ENCODE measurements at regions not wholly inside any gene's neighbourhood (a gene's known extent, or its start where the extent isn't known, plus 50 kb on each side); places are given as distances from the start of the nearest gene placed in this dataset.
"Not testable (repeated sequence)": the region's sequence is repeated elsewhere in the genome, so short reads cannot be mapped to it uniquely, and the experiment has no call there.

DNA sequence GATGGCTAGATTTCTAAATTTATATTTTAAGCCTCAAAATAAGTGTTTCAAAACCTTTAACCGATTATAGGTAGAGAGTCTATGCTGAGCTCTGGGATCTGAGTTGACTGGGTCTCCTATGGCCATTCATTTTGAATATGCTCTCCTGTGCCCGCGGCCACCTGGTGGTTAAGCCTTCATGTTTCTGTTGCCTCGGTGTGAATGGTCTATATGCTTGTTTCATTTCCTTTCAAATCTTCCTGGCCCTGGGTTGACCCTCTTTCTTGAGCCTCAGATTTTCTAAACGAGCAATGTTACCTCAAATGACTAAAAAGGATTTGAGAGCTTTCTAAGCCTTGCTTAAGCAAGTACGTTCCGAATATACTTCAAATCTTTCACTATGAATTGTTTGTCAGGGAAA is 789.4 kb upstream of the KIRREL3 start:
- H3K9me3 ChIP-seq (replicated peaks; ENCODE audit: control insufficient read depth, insufficient read depth, low read length) = no peaks in the 10 kb centered on the region
- H3K4me3 ChIP-seq = no peak overlapping the region
- H3K36me3 ChIP-seq (ENCODE audit: control insufficient read depth in 2 of 2, insufficient read depth in 2 of 2, low read length in 1 of 2) = no peaks in the 10 kb centered on the region
- intact Hi-C loops (cut with micrococcal nuclease; ENCODE audit: unreplicated experiment) = no loop called here
- no peak overlapping the region for H3K9ac ChIP-seq (ENCODE audit: control insufficient read depth, insufficient read depth, low read length)
- FAIRE-seq = no peak
- no peaks in the 10 kb centered on the region for H3K27me3 ChIP-seq (replicated peaks in 1 of 2; ENCODE audit: control insufficient read depth in 2 of 2, insufficient read depth in 2 of 2, low read length in 1 of 2)
- BruUV-seq (replicated peaks) = no TSS peak
- no peak overlapping the region for H2AFZ ChIP-seq (ENCODE audit: control insufficient read depth, low read depth, low read length)
- ChIA-PET SMC1A (ENCODE audit: uncharacterized antibody, unreplicated experiment) (interaction anchor here (0.7 kb wide), 1 partner anchor 25 kb away, joined by 3 read pairs; no protein-coding TSS in a partner anchor), RAD21 (ENCODE audit: unreplicated experiment) (no interaction called here), POLR2A (no interaction called here), CTCF (interaction anchor here (0.8 kb wide), 2 partner anchors 60 to 203 kb away, joined by 3 read pairs; no protein-coding TSS in a partner anchor)
- no peaks in the 10 kb centered on the region for H4K20me1 ChIP-seq (ENCODE audit: control insufficient read depth, insufficient read depth)
- H3K27ac ChIP-seq (ENCODE audit: control insufficient read depth, insufficient read depth) = no peak overlapping the region
- in situ Hi-C loops (cut with MboI) = no loop called here
- 40% methylated on average over 7 of the region's 7 CpGs for WGBS (ENCODE audit: insufficient coverage, insufficient replicate concordance, low lambda C conversion rate, missing lambda C conversion rate)
- H3K4me2 ChIP-seq (ENCODE audit: control insufficient read depth, insufficient read depth) = no peak overlapping the region
- no peaks in the 10 kb centered on the region for H3K4me1 ChIP-seq (ENCODE audit: control insufficient read depth, insufficient read depth, low read length)
- peak; percentile 68 for ATAC-seq
- TF ChIP-seq ZNF207 (IDR thresholded peaks at IDR 0.05; ENCODE audit: borderline replicate concordance) (no peak), EGR1 (IDR thresholded peaks at IDR 0.05; ENCODE audit: borderline replicate concordance in 1 of 2, low read depth in 2 of 2, low read length in 2 of 2) (no peak)
- TF ChIP-seq, protein P1, sequence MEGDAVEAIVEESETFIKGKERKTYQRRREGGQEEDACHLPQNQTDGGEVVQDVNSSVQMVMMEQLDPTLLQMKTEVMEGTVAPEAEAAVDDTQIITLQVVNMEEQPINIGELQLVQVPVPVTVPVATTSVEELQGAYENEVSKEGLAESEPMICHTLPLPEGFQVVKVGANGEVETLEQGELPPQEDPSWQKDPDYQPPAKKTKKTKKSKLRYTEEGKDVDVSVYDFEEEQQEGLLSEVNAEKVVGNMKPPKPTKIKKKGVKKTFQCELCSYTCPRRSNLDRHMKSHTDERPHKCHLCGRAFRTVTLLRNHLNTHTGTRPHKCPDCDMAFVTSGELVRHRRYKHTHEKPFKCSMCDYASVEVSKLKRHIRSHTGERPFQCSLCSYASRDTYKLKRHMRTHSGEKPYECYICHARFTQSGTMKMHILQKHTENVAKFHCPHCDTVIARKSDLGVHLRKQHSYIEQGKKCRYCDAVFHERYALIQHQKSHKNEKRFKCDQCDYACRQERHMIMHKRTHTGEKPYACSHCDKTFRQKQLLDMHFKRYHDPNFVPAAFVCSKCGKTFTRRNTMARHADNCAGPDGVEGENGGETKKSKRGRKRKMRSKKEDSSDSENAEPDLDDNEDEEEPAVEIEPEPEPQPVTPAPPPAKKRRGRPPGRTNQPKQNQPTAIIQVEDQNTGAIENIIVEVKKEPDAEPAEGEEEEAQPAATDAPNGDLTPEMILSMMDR (IDR thresholded peaks at IDR 0.05 in 2 of 3, conservative IDR thresholded peaks at IDR 0.05 in 1 of 3; ENCODE audit: control insufficient read depth in 2 of 3, extremely low read depth in 1 of 3, insufficient read depth in 1 of 3, low read depth in 3 of 3, low read length in 3 of 3) = peak in 2 of 3 experiments; percentile 25; a peak in 3 of 6 replicates
- no peak for DNase-seq (ENCODE audit: low read depth, low spot score)
- no peaks in the 10 kb centered on the region for H3K79me2 ChIP-seq (ENCODE audit: control insufficient read depth, insufficient read depth, low read length)

DNA sequence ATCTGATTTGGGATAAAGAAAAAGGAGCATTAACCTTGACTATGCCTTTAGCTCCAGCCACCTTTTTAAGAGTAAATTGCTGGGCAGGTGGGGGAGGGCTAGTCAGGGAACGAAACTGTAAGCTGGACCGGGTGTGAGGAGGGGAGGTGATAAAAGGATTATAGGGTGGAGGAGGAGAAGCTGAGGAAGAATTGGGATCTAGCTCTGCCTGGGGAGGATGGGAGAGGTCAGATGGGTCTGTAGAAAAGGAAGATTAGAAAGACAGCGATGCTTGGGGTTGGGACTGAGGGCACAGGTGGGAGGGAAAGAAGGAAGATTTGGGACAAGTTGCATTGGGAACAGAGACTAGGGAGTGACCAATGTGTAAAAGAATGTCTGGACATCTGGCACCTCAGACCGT is 772.4 kb upstream of the KIRREL3 start:
- H3K79me2 ChIP-seq (ENCODE audit: control insufficient read depth, insufficient read depth, low read length); SMC1A ChIA-PET (ENCODE audit: uncharacterized antibody, unreplicated experiment); H3K4me1 ChIP-seq (ENCODE audit: control insufficient read depth, insufficient read depth, low read length); in situ Hi-C loops (cut with MboI); H3K9ac ChIP-seq (ENCODE audit: control insufficient read depth, insufficient read depth, low read length); BruUV-seq (replicated peaks); DNase-seq (ENCODE audit: low read depth, low spot score); H4K20me1 ChIP-seq (ENCODE audit: control insufficient read depth, insufficient read depth); H3K27me3 ChIP-seq (replicated peaks in 1 of 2; ENCODE audit: control insufficient read depth in 2 of 2, insufficient read depth in 2 of 2, low read length in 1 of 2); intact Hi-C loops (cut with micrococcal nuclease; ENCODE audit: unreplicated experiment); H3K36me3 ChIP-seq (ENCODE audit: control insufficient read depth in 2 of 2, insufficient read depth in 2 of 2, low read length in 1 of 2); H3K9me3 ChIP-seq (replicated peaks; ENCODE audit: control insufficient read depth, insufficient read depth, low read length); POLR2A ChIA-PET; FAIRE-seq; CTCF ChIA-PET; H3K4me3 ChIP-seq; H3K4me2 ChIP-seq (ENCODE audit: control insufficient read depth, insufficient read depth); H2AFZ ChIP-seq (ENCODE audit: control insufficient read depth, low read depth, low read length); H3K27ac ChIP-seq (ENCODE audit: control insufficient read depth, insufficient read depth); RAD21 ChIA-PET (ENCODE audit: unreplicated experiment); ATAC-seq: not testable (repeated sequence)
- 9% methylated on average over 4 of the region's 4 CpGs for WGBS (ENCODE audit: insufficient coverage, insufficient replicate concordance, low lambda C conversion rate, missing lambda C conversion rate)

- intact Hi-C loops (cut with micrococcal nuclease; ENCODE audit: unreplicated experiment); H4K20me1 ChIP-seq (ENCODE audit: control insufficient read depth, insufficient read depth); H3K79me2 ChIP-seq (ENCODE audit: control insufficient read depth, insufficient read depth, low read length); POLR2A ChIA-PET; H3K4me3 ChIP-seq; SMC1A ChIA-PET (ENCODE audit: uncharacterized antibody, unreplicated experiment); H2AFZ ChIP-seq (ENCODE audit: control insufficient read depth, low read depth, low read length); ATAC-seq; FAIRE-seq; H3K9ac ChIP-seq (ENCODE audit: control insufficient read depth, insufficient read depth, low read length); H3K36me3 ChIP-seq (ENCODE audit: control insufficient read depth in 2 of 2, insufficient read depth in 2 of 2, low read length in 1 of 2); H3K9me3 ChIP-seq (replicated peaks; ENCODE audit: control insufficient read depth, insufficient read depth, low read length); H3K27me3 ChIP-seq (replicated peaks in 1 of 2; ENCODE audit: control insufficient read depth in 2 of 2, insufficient read depth in 2 of 2, low read length in 1 of 2); H3K4me2 ChIP-seq (ENCODE audit: control insufficient read depth, insufficient read depth); H3K4me1 ChIP-seq (ENCODE audit: control insufficient read depth, insufficient read depth, low read length); BruUV-seq (replicated peaks); H3K27ac ChIP-seq (ENCODE audit: control insufficient read depth, insufficient read depth); DNase-seq (ENCODE audit: low read depth, low spot score); CTCF ChIA-PET; in situ Hi-C loops (cut with MboI); RAD21 ChIA-PET (ENCODE audit: unreplicated experiment): not testable (repeated sequence)
- 12% methylated on average over 4 of the region's 4 CpGs for WGBS (ENCODE audit: insufficient coverage, insufficient replicate concordance, low lambda C conversion rate, missing lambda C conversion rate)
Observed at GRCh38 chr11:127768931-127769330, 768.4 kb upstream of the KIRREL3 start.

Data from GM12878 (cell line).